ENCODE measurements at regions not wholly inside any gene's neighbourhood (a gene's known extent, or its start where the extent isn't known, plus 50 kb on each side); places are given as distances from the start of the nearest gene placed in this dataset.

- Histone ChIP-seq H4K20me1 (ENCODE audit: control insufficient read depth, insufficient read depth, insufficient read length) (no peaks in the 10 kb centered on the region), H2BK12ac (ENCODE audit: insufficient read length, low read depth, low read length) (no peak overlapping the region), H2BK20ac (ENCODE audit: low read depth, low read length, poor library complexity, severe bottlenecking) (no peak overlapping the region), H3K79me1 (ENCODE audit: insufficient read depth, low read depth, low read length, poor library complexity, severe bottlenecking) (no peaks in the 10 kb centered on the region), H3K9ac (ENCODE audit: extremely low read depth, insufficient read length, low read length) (no peak overlapping the region), H3T11ph (ENCODE audit: low read length) (no peak overlapping the region), H3K27me3 (ENCODE audit: insufficient read depth, low read length) (no peaks in the 10 kb centered on the region), H2BK15ac (ENCODE audit: low read depth, low read length) (no peak overlapping the region), H4K91ac (ENCODE audit: insufficient read length, low read depth, low read length) (no peak overlapping the region), H2BK5ac (ENCODE audit: insufficient read length, low read length) (no peak overlapping the region), H3K23ac (ENCODE audit: insufficient read length, low read depth, low read length) (no peak overlapping the region), H3K4ac (ENCODE audit: low read depth, low read length) (no peak overlapping the region), H2AFZ (ENCODE audit: low read length) (no peak overlapping the region), H3K27ac (ENCODE audit: insufficient read length, low read depth, low read length) (no peak overlapping the region), H3K79me2 (ENCODE audit: insufficient read depth, low read length) (no peaks in the 10 kb centered on the region), H3K56ac (ENCODE audit: insufficient read length, low read depth, low read length) (no peak overlapping the region), H3K14ac (ENCODE audit: insufficient read depth, low read length) (no peak overlapping the region), H3K9me3 (ENCODE audit: control insufficient read depth, low read depth, low read length) (no peaks in the 10 kb centered on the region), H3K23me2 (ENCODE audit: insufficient read length, low read depth, low read length, poor library complexity, severe bottlenecking) (no peaks in the 10 kb centered on the region), H4K5ac (ENCODE audit: insufficient read length, low read depth, low read length) (no peak overlapping the region), H4K8ac (replicated peaks; ENCODE audit: insufficient read length, low read depth, low read length) (no peak overlapping the region), H2AK5ac (ENCODE audit: insufficient read length, low read length) (no peak overlapping the region), H3K4me2 (ENCODE audit: insufficient read depth, insufficient read length, low read length) (no peak overlapping the region), H3K4me1 (ENCODE audit: insufficient read depth, low read length) (no peaks in the 10 kb centered on the region), H2BK120ac (ENCODE audit: low read depth, low read length, poor library complexity, severe bottlenecking) (no peak overlapping the region), H3K18ac (ENCODE audit: insufficient read length, low read depth, low read length) (no peak overlapping the region)
- H3K27ac Mint-ChIP-seq: no peak overlapping the region
- no CpG with 5 or more reads among the region's 4 CpGs for WGBS (ENCODE audit: extremely low coverage, insufficient read length, low lambda C conversion rate)
- peaks cover 6% of the 10 kb centered on the region in 2 experiments; a peak in 3 of 4 replicates for H3K4me1 Mint-ChIP-seq
- no peak for TF ChIP-seq CTCF (conservative IDR thresholded peaks at IDR 0.05)
- DNase-seq: no peak
- peaks cover 8% of the 10 kb centered on the region for H3K27me3 Mint-ChIP-seq (ENCODE audit: low read depth)
- 0 out of 7 replicates have a peak, but pooled peaks cover 0 to 3% (median 0%) of the 10 kb centered on the region in 3 experiments for H3K36me3 Mint-ChIP-seq (ENCODE audit: insufficient read depth in 1 of 3, low read depth in 3 of 3)
- H3K4me3 Mint-ChIP-seq: no peak overlapping the region
- H3K9me3 Mint-ChIP-seq: peaks cover 0 to 2% of the 10 kb centered on the region in 2 experiments; a peak in 1 of 5 replicates
These were observed 83.2 kb downstream of the FOXD1 start for GRCh38 chr5:73365301-73365853.

Measured in H9 (cell line).